Dendritic cell treated with granulocyte-macrophage colony-stimulating factor and Interleukin-4, amounts not matched to agents 40 ng/mL and 50 ng/mL, for 4 days (primary cell): ENCODE measurements at regions not wholly inside any gene's neighbourhood (a gene's known extent, or its start where the extent isn't known, plus 50 kb on each side); places are given as distances from the start of the nearest gene placed in this dataset.

Experiments
- H3K27ac Mint-ChIP-seq: one replicate; pipeline ENCODE4 v1.8.0; 2022; ENCODE audit warnings: mild to moderate bottlenecking, mixed read lengths
- H3K27me3 Mint-ChIP-seq: one replicate; pipeline ENCODE4 v1.8.0; 2022; ENCODE audit warnings: mild to moderate bottlenecking, mixed read lengths
- H3K36me3 Mint-ChIP-seq: one replicate; pipeline ENCODE4 v1.8.0; 2022; ENCODE audit warnings: low read depth, mixed read lengths
- H3K4me1 Mint-ChIP-seq: one replicate; pipeline ENCODE4 v1.8.0; 2022; ENCODE audit warnings: low read depth, mixed read lengths
- H3K4me3 Mint-ChIP-seq: one replicate; pipeline ENCODE4 v1.8.0; 2022; ENCODE audit warnings: mild to moderate bottlenecking, moderate library complexity, mixed read lengths
- H3K9me3 Mint-ChIP-seq: one replicate; pipeline ENCODE4 v1.8.0; 2022; ENCODE audit warnings: mixed read lengths
- intact Hi-C: fragments of 100-400 bp; cut with micrococcal nuclease; formaldehyde crosslinking; loops from one replicate; pipeline ENCODE4 v1.15.0; 2022

DNA sequence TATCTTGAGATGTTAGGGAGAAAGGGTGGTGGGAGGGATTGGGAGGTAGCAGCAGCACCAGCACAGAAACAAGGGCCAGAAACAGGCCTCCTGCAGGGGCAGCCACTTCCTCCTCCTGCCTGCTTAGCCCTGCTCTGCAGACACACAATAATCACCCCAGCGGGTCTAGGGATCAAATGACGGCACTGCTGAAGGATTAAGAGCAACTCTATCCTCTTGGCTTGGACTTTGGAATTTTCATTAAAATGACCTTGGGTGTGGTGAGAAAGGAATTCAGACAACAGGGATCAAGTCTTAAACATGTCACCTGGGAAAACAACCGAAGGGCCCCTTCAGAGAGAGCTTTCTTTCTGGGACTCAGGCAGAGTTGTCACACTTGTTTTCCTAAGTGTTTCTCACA, 353.4 kb downstream of the SPRY1 start:
- intact Hi-C loops, result no loop called here
- Mint-ChIP-seq H3K27me3 (peaks cover 2% of the 10 kb centered on the region), H3K27ac (no peak overlapping the region), H3K36me3 (no peaks in the 10 kb centered on the region), H3K9me3 (no peaks in the 10 kb centered on the region), H3K4me3 (no peak overlapping the region), H3K4me1 (peaks cover 6% of the 10 kb centered on the region)

DNA sequence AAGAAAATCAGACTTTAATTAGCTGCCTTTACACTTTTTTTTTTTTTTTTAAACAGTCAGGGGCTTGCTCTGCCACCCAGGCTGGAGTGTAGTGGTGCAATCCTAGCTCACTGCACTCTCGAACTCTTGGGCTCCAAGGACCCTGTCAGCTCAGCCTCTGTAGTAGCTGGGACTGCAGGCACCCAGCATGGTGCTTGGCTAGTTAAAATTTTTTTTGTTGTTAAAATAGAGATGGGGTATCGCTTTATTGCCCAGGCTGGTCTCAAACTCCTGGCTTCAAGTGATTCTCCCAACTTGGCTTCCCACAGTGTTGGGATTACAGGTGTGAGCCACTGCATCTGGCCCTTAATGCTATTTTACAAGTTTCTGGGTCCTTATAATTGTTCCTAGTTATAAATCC, 359.1 kb downstream of the SPRY1 start:
- no peaks in the 10 kb centered on the region for H3K27me3 Mint-ChIP-seq
- H3K27ac Mint-ChIP-seq, result no peak overlapping the region
- H3K36me3 Mint-ChIP-seq, result no peaks in the 10 kb centered on the region
- intact Hi-C loops, result no loop called here
- H3K4me3 Mint-ChIP-seq, result no peak overlapping the region
- no peaks in the 10 kb centered on the region for H3K9me3 Mint-ChIP-seq
- no peaks in the 10 kb centered on the region for H3K4me1 Mint-ChIP-seq

DNA sequence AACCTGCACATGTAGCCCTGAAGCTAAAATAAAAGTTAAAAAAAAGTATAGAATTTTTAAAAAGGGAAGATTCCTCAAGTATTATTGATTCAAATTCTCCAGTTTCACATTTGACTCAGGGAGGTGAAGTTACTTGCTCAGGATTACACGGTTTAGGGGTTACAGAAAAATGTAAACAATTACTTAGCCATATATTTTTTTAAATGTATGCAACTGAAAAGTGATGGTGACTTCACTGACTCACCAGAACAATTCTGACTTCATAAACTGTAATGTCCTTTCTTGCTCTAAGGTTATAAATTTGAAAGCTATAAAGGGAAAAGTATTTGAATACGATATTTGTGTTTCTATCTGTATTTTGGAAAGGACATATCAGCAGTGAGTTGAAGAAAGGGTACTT, 371.2 kb downstream of the SPRY1 start:
- Mint-ChIP-seq H3K36me3 (no peaks in the 10 kb centered on the region), H3K4me1 (no peaks in the 10 kb centered on the region), H3K27ac (no peak overlapping the region), H3K27me3 (no peaks in the 10 kb centered on the region), H3K9me3 (peaks cover 7% of the 10 kb centered on the region), H3K4me3 (no peak overlapping the region)
- intact Hi-C loops, result no loop called here

DNA sequence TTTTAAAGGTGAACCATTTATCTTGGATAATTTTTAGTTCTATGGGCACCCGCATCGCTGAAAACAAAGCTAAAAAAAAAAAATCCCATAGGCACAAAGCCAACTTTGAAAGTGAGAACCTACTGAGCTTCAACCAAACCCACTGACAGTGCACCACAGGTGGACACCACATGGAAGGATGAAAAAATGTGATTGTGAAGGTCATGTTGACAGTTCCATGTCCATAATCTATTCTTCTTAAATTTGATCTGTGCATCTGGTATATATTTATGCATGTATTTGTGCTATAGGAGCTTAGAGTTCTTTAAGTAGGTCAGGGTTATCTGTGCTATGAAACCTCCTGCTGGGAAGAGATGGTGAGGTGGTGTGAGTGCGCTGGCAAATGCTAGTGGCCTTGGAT, 374.3 kb downstream of the SPRY1 start:
- Mint-ChIP-seq H3K27ac (no peak overlapping the region), H3K4me3 (no peak overlapping the region), H3K27me3 (no peaks in the 10 kb centered on the region), H3K9me3 (peaks cover under 1% of the 10 kb centered on the region), H3K4me1 (peaks cover 4% of the 10 kb centered on the region), H3K36me3 (no peaks in the 10 kb centered on the region)
- intact Hi-C loops, result loop anchor here (5.0 kb wide), 2 partner anchors 246 to 551 kb away; no protein-coding TSS in a partner anchor

DNA sequence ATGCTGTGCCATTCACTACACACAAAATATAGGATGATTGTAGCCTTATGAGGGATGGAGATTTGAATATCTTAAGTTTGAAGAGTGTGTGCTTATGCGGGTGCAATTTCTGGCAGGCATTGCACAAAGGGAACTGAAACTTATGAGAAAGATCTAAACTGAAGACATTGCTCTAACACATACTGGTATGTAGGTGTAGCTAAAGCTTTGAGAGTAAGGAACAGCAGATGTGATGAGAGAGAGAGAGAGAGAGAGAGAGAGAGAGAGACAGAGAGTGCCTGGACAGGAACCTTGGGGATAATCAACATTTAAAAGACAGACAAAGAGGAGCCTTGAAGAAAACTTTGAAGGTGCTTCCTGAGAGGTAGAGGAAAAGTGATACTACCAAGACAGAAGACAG, 379.7 kb downstream of the SPRY1 start:
- Mint-ChIP-seq H3K9me3 (peaks cover 17% of the 10 kb centered on the region), H3K27ac (peak overlapping the region; percentile 1), H3K4me1 (peaks cover 14% of the 10 kb centered on the region), H3K27me3 (no peaks in the 10 kb centered on the region), H3K4me3 (no peak overlapping the region), H3K36me3 (no peaks in the 10 kb centered on the region)
- intact Hi-C loops, result no loop called here

DNA sequence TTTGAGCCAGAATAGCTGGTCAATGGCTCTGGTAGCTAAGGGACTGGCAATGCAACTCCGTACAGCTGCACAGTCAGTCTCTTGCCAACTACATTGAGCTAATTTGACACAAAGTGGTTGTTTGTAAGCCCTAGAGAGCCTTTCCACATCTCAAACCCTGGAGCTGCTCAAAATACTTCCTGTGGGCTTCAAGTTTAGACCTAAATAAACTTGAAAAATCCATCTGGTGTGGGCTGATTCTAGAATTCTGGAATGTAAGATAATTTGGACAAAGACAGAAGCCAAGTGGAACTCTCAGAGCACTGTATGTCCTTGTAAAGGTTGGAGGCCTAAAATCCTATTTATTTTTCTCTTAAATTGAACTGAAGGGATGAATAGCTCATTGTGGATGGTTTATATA, 380.8 kb downstream of the SPRY1 start:
- H3K4me3 Mint-ChIP-seq, result no peak overlapping the region
- H3K9me3 Mint-ChIP-seq, result peaks cover 17% of the 10 kb centered on the region
- H3K4me1 Mint-ChIP-seq, result peaks cover 14% of the 10 kb centered on the region
- H3K27me3 Mint-ChIP-seq, result no peaks in the 10 kb centered on the region
- intact Hi-C loops, result no loop called here
- no peaks in the 10 kb centered on the region for H3K36me3 Mint-ChIP-seq
- H3K27ac Mint-ChIP-seq, result no peak overlapping the region

DNA sequence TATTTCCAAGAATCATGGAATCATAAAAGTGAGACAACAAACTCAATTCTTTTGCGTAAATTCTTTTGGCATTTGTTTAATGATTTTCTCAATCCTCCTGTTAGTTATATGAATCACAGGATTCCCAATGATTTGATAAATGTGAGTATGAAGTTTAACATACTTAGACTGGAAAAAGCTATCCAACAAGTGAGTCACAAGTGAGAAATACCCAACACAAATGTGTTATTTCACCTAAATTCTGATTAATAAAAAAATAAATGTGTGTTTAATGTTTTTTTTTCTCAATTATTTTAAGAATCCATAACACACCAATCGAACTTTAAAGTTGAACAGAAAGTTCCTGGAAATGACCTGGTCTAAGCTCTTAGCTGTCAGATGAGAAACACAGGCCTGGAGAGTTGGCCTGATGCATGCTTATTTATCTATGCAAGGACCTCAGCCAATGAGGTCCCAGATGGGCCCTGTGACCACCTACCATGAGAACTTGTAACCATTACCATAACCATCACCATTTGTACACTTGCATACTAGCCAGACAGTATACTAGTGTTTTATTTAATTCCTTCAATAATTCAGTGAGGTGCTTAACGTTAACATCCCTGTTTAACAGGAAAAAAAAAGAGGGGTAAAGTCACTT, 386.7 kb downstream of the SPRY1 start:
- Mint-ChIP-seq H3K36me3 (no peaks in the 10 kb centered on the region), H3K4me1 (no peaks in the 10 kb centered on the region), H3K27ac (no peak overlapping the region), H3K4me3 (no peak overlapping the region), H3K9me3 (peaks cover 15% of the 10 kb centered on the region), H3K27me3 (no peaks in the 10 kb centered on the region)
- intact Hi-C loops, result no loop called here

DNA sequence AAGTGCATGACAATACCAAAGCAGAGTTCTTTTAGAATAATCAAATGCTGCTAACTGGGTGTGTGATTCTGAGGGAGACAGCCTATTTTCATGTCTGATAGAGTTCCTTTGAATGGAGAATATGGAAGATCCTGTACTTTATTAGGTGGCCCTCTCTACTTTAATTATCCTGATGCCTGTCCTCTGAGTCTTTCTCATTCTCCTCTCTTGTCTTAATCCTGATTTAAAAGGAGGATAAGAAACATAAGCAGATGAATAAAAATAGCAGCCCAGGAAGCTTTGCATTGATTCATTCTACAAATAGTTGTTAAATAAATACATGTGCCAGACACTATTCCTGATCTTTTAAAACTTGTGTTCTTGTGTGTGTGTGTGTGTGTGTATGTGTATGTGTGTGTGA, 387.3 kb downstream of the SPRY1 start:
- no peak overlapping the region for H3K4me3 Mint-ChIP-seq
- no peak overlapping the region for H3K27ac Mint-ChIP-seq
- H3K36me3 Mint-ChIP-seq, result no peaks in the 10 kb centered on the region
- intact Hi-C loops, result no loop called here
- H3K9me3 Mint-ChIP-seq, result peaks cover 9% of the 10 kb centered on the region
- no peaks in the 10 kb centered on the region for H3K4me1 Mint-ChIP-seq
- no peaks in the 10 kb centered on the region for H3K27me3 Mint-ChIP-seq

DNA sequence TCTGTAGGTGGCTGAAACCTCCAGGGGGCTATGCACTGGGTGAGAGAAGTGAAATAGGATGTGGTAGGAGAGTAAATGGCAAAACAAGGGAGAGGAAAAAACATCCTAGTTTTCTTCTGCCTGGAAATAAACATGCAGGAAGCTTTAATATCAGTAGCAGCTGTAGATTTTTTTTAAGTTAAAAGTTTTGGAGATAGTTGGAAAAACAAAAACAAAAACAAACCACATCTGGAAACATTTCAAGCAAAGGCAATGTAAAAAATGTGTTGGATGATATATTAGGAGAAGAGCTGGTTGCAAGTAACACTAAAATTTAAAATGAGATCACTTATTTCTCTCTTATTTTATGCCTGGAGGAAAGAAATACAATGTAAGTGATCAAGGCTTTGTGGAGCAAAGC, 388.0 kb downstream of the SPRY1 start:
- no peak overlapping the region for H3K4me3 Mint-ChIP-seq
- H3K36me3 Mint-ChIP-seq, result no peaks in the 10 kb centered on the region
- intact Hi-C loops, result no loop called here
- peaks cover 2% of the 10 kb centered on the region for H3K9me3 Mint-ChIP-seq
- no peaks in the 10 kb centered on the region for H3K4me1 Mint-ChIP-seq
- no peaks in the 10 kb centered on the region for H3K27me3 Mint-ChIP-seq
- no peak overlapping the region for H3K27ac Mint-ChIP-seq

DNA sequence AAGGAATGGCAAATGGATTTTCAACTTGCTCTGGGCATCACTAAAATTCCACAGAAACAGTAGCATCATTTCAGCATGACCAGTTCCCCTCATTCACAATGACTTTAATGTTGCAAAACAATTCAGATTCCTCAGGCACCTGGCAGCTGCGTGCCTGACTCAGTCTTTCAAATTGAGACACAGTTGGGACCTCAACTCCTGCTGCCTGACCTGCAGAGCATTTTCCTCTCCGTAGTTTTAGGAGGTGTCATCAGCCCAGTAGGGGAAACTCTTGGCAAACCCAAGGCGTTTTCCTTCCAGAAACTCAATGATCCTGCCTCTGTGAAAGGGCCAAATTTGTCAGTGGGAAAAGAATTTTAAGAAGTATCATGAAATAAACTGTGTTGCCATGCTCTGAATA, 388.9 kb downstream of the SPRY1 start:
- no peaks in the 10 kb centered on the region for H3K9me3 Mint-ChIP-seq
- H3K36me3 Mint-ChIP-seq, result no peaks in the 10 kb centered on the region

DNA sequence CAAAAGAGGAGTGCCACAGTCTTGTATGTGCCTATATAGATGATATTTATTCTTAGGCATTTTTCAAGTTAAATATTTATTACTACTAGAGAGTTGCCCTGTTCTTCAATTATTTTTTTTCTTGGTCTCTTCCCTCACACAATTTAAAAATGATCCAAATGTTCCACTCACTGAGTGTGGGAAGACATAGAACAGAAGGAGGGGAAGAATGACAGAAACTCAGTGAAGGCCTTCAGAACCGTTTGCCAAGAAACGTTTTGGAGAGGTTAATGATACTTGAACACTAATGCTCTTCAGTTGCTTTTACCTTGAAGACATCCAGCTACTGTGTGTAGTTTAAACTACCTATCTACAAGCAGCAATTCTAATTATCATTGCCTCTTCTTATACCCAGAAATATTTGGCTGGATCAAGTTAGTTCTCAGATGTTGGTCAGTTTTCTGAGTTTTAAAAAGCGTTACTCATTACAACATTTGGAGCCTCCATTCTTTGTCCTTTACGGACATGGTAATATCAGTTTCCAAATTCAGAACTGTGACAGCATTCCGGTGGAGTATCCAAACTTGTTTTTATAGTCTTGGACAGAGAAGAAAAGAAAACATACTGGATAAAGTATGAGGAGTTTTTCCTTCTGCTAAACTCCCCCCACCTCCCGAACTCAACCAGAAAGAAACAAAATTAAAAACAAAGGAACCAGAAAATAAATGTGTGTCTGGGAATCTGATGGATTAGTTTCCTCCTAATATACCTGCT, 389.7 kb downstream of the SPRY1 start:
- intact Hi-C loops, result no loop called here
- no peak overlapping the region for H3K27ac Mint-ChIP-seq
- H3K9me3 Mint-ChIP-seq, result no peaks in the 10 kb centered on the region

More for the DNA sequence above, 388.9 kb downstream of the SPRY1 start:
- H3K4me1 Mint-ChIP-seq, result no peaks in the 10 kb centered on the region
- intact Hi-C loops, result no loop called here
- no peak overlapping the region for H3K27ac Mint-ChIP-seq
- H3K27me3 Mint-ChIP-seq, result no peaks in the 10 kb centered on the region
- no peak overlapping the region for H3K4me3 Mint-ChIP-seq

DNA sequence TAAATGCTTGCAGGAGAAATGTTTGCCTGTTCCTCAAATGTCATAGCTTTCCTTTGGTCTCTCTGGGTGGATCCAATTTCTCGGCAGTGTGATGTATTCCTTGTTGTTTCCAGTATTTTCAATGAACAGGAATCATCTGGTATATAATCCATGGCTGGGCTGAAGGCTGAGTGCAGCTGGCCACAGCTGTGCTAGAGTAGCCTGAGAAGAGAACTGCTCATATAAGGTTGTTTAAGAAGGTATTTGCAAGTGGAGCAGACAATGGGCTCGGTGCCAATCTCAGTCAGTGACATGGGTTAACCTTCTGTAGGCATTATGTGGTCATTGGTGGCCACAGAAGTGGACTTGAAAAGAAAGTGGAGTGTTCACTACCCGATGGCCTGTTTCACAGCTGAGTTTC, 390.3 kb downstream of the SPRY1 start:
- Mint-ChIP-seq H3K27me3 (no peaks in the 10 kb centered on the region), H3K36me3 (no peaks in the 10 kb centered on the region), H3K4me3 (no peak overlapping the region), H3K9me3 (no peaks in the 10 kb centered on the region), H3K4me1 (no peaks in the 10 kb centered on the region), H3K27ac (no peak overlapping the region)
- intact Hi-C loops, result no loop called here

More for the DNA sequence above, 389.7 kb downstream of the SPRY1 start:
- Mint-ChIP-seq H3K4me1 (no peaks in the 10 kb centered on the region), H3K27me3 (no peaks in the 10 kb centered on the region), H3K4me3 (no peak overlapping the region), H3K36me3 (no peaks in the 10 kb centered on the region)

DNA sequence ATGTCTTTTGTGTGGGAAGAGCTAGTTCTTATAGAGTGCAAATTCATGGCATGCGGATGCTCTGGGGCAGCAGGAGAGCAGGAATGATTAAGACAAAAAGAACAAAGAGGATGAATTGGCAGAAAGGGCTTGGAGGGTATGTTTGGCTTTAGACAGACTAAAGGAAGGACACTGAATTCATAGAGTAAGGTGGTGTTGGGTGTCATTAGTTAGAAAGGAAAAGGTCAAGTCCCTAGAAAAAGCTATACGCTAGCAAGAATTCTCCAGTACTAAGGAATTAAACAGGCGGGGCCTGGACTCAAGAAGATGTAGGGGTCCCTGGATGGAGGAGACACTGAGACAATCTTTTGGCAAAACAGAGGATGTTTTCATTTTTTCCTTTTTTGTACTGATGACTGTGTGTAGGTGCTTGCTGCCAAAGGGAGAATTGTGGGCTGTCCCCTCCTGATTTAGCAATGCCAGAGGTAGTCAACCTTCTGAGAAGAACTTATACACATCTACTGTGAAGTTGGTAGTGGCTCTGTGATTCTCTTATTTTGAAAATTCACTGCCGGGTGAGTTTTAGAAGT, 391.0 kb downstream of the SPRY1 start:
- Mint-ChIP-seq H3K27me3 (no peaks in the 10 kb centered on the region), H3K4me3 (no peak overlapping the region), H3K9me3 (no peaks in the 10 kb centered on the region), H3K27ac (no peak overlapping the region), H3K36me3 (no peaks in the 10 kb centered on the region), H3K4me1 (no peaks in the 10 kb centered on the region)
- intact Hi-C loops, result no loop called here

DNA sequence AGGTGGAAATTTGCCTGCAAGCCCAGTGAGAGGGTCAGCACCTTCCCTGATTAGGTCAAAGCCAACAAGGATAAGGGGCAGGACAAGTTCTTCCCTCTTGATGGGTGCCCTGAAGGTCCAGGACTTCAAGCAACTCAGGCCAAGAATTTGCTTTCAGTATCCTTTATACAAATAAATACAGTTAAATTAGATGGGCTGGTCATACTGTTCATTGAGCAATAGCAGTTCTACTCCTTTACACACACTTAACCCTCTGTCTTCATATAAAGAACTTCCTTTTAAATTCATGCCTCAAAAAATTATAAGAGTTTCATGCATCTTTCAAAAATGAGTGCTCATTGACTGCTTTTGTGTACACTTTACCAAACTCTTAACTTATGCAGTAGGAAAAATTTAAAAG, 392.0 kb downstream of the SPRY1 start:
- no peaks in the 10 kb centered on the region for H3K4me1 Mint-ChIP-seq
- intact Hi-C loops, result no loop called here
- H3K27me3 Mint-ChIP-seq, result no peaks in the 10 kb centered on the region
- H3K27ac Mint-ChIP-seq, result no peak overlapping the region
- H3K4me3 Mint-ChIP-seq, result no peak overlapping the region
- H3K9me3 Mint-ChIP-seq, result no peaks in the 10 kb centered on the region
- no peaks in the 10 kb centered on the region for H3K36me3 Mint-ChIP-seq
